ENCODE measurements at regions not wholly inside any gene's neighbourhood (a gene's known extent, or its start where the extent isn't known, plus 50 kb on each side); places are given as distances from the start of the nearest gene placed in this dataset.

DNA sequence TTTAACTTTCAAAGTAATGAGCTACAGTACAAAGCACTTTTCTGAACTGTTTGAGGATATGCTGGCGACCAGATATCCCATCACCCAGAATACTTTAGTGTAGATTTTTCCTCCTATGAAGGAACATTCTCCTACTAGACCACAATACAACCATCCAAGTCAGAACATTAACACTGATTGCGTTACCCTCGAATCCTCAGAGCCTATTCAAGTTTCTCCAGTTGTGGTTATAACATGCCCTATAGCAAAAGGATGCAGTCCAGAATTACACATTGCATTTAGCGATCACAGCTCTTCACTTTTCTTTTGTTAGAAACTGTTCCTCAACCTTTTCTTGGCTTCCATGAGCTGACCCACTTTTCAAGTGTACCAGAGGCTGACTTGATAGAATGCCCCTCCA lies 87.4 kb upstream of the SOX4 start:
- Mint-ChIP-seq H3K36me3 (ENCODE audit: low read depth, unreplicated experiment) (no peaks in the 10 kb centered on the region), H3K4me3 (ENCODE audit: unreplicated experiment) (no peak overlapping the region), H3K9me3 (ENCODE audit: unreplicated experiment) (no peaks in the 10 kb centered on the region), H3K27ac (ENCODE audit: unreplicated experiment) (no peak overlapping the region), H3K27me3 (ENCODE audit: low read depth, unreplicated experiment) (no peaks in the 10 kb centered on the region), H3K4me1 (ENCODE audit: low read depth, unreplicated experiment) (no peaks in the 10 kb centered on the region)
- Histone ChIP-seq H3K4me3 (ENCODE audit: insufficient read depth, low read depth, low read length) (no peak overlapping the region), H3K36me3 (ENCODE audit: insufficient read depth, low read length) (no peaks in the 10 kb centered on the region), H3K27ac (ENCODE audit: low read depth, low read length) (no peak overlapping the region), H4K20me1 (ENCODE audit: insufficient read depth, low read length) (no peaks in the 10 kb centered on the region), H3K79me2 (ENCODE audit: insufficient read depth, low read length) (no peaks in the 10 kb centered on the region), H3K27me3 (ENCODE audit: insufficient read depth, low read length) (no peaks in the 10 kb centered on the region), H3K9me3 (ENCODE audit: insufficient read depth, low read depth, low read length) (no peaks in the 10 kb centered on the region), H3K4me1 (ENCODE audit: insufficient read depth, low read length) (no peaks in the 10 kb centered on the region), H3K9ac (ENCODE audit: low read length) (no peak overlapping the region), H2AFZ (ENCODE audit: low read depth, low read length) (no peak overlapping the region), H3K4me2 (ENCODE audit: low read length) (no peak overlapping the region)
- TF ChIP-seq EZH2 (IDR thresholded peaks at IDR 0.05; ENCODE audit: insufficient read depth, low read length) = no peak
- FAIRE-seq (no peak), DNase-seq (ENCODE audit: low read depth) (no peak)

DNA sequence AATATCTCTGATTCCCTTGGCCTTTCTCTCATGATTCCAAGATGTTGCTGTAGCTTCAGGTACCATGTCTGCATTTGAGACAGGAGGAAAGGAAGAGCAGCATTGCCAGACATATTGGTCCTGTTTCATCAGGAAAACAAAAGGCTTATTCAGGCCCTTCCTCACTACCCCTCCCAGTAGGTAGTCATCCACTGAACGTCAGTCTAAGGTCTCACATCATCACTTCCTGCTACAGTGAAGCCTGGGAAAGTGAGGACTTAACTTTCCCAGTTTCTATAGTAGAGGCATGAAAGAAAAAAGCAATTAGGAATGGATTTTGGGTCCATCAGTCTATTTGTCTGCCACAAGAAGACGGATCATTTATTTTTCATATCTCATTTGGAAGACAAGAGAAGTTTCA lies 85.7 kb upstream of the SOX4 start:
- Histone ChIP-seq H3K27ac (ENCODE audit: low read depth, low read length) (no peak overlapping the region), H3K4me3 (ENCODE audit: insufficient read depth, low read depth, low read length) (no peak overlapping the region), H2AFZ (ENCODE audit: low read depth, low read length) (no peak overlapping the region), H4K20me1 (ENCODE audit: insufficient read depth, low read length) (no peaks in the 10 kb centered on the region), H3K4me2 (ENCODE audit: low read length) (no peak overlapping the region), H3K9ac (ENCODE audit: low read length) (no peak overlapping the region), H3K4me1 (ENCODE audit: insufficient read depth, low read length) (no peaks in the 10 kb centered on the region), H3K9me3 (ENCODE audit: insufficient read depth, low read depth, low read length) (no peaks in the 10 kb centered on the region), H3K79me2 (ENCODE audit: insufficient read depth, low read length) (no peaks in the 10 kb centered on the region), H3K27me3 (ENCODE audit: insufficient read depth, low read length) (no peaks in the 10 kb centered on the region), H3K36me3 (ENCODE audit: insufficient read depth, low read length) (no peaks in the 10 kb centered on the region)
- H3K27ac Mint-ChIP-seq (ENCODE audit: unreplicated experiment) = no peak overlapping the region
- DNase-seq (ENCODE audit: low read depth) (peak; percentile 16), FAIRE-seq (no peak)
- H3K36me3 Mint-ChIP-seq (ENCODE audit: low read depth, unreplicated experiment) = no peaks in the 10 kb centered on the region
- TF ChIP-seq, protein P1, sequence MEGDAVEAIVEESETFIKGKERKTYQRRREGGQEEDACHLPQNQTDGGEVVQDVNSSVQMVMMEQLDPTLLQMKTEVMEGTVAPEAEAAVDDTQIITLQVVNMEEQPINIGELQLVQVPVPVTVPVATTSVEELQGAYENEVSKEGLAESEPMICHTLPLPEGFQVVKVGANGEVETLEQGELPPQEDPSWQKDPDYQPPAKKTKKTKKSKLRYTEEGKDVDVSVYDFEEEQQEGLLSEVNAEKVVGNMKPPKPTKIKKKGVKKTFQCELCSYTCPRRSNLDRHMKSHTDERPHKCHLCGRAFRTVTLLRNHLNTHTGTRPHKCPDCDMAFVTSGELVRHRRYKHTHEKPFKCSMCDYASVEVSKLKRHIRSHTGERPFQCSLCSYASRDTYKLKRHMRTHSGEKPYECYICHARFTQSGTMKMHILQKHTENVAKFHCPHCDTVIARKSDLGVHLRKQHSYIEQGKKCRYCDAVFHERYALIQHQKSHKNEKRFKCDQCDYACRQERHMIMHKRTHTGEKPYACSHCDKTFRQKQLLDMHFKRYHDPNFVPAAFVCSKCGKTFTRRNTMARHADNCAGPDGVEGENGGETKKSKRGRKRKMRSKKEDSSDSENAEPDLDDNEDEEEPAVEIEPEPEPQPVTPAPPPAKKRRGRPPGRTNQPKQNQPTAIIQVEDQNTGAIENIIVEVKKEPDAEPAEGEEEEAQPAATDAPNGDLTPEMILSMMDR (IDR thresholded peaks at IDR 0.05; ENCODE audit: insufficient read depth, low read depth, low read length) = no peak
- TF ChIP-seq EZH2 (IDR thresholded peaks at IDR 0.05; ENCODE audit: insufficient read depth, low read length) = no peak
- no peak overlapping the region for H3K4me3 Mint-ChIP-seq (ENCODE audit: unreplicated experiment)
- no peaks in the 10 kb centered on the region for H3K4me1 Mint-ChIP-seq (ENCODE audit: low read depth, unreplicated experiment)
- no peaks in the 10 kb centered on the region for H3K27me3 Mint-ChIP-seq (ENCODE audit: low read depth, unreplicated experiment)
- H3K9me3 Mint-ChIP-seq (ENCODE audit: unreplicated experiment) = no peaks in the 10 kb centered on the region

DNA sequence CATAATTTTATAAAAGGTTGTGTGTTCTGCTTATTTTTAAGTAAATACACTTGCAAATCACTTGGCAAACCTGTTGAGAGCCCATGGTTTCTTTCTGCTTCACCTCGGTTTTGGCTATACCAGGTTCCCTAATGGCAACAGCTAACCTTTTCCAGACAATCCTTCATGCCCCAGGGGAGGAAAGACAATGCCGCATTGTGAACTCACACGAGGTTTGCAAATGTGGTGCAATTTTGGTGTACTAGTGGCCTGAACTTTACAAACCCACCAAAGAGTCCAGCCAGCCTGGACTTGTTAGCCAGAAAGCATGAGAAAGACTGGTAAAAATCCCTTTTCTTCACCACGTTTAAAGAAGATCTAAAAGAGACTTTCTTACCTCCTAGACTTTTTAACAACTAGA lies 84.8 kb upstream of the SOX4 start:
- Mint-ChIP-seq H3K4me1 (ENCODE audit: low read depth, unreplicated experiment) (no peaks in the 10 kb centered on the region), H3K9me3 (ENCODE audit: unreplicated experiment) (no peaks in the 10 kb centered on the region), H3K4me3 (ENCODE audit: unreplicated experiment) (no peak overlapping the region), H3K27me3 (ENCODE audit: low read depth, unreplicated experiment) (peaks cover 2% of the 10 kb centered on the region), H3K36me3 (ENCODE audit: low read depth, unreplicated experiment) (no peaks in the 10 kb centered on the region), H3K27ac (ENCODE audit: unreplicated experiment) (no peak overlapping the region)
- no peak overlapping the region for H3K9ac ChIP-seq (ENCODE audit: low read length)
- H2AFZ ChIP-seq (ENCODE audit: low read depth, low read length) = no peak overlapping the region
- DNase-seq (ENCODE audit: low read depth) = no peak
- no peaks in the 10 kb centered on the region for H4K20me1 ChIP-seq (ENCODE audit: insufficient read depth, low read length)
- H3K9me3 ChIP-seq (ENCODE audit: insufficient read depth, low read depth, low read length) = no peaks in the 10 kb centered on the region
- no peak for FAIRE-seq
- no peak overlapping the region for H3K4me3 ChIP-seq (ENCODE audit: insufficient read depth, low read depth, low read length)
- H3K27ac ChIP-seq (ENCODE audit: low read depth, low read length) = no peak overlapping the region
- no peaks in the 10 kb centered on the region for H3K36me3 ChIP-seq (ENCODE audit: insufficient read depth, low read length)
- H3K27me3 ChIP-seq (ENCODE audit: insufficient read depth, low read length) = no peaks in the 10 kb centered on the region
- H3K4me2 ChIP-seq (ENCODE audit: low read length) = no peak overlapping the region
- H3K79me2 ChIP-seq (ENCODE audit: insufficient read depth, low read length) = no peaks in the 10 kb centered on the region
- H3K4me1 ChIP-seq (ENCODE audit: insufficient read depth, low read length) = no peaks in the 10 kb centered on the region
- TF ChIP-seq EZH2 (IDR thresholded peaks at IDR 0.05; ENCODE audit: insufficient read depth, low read length) = no peak
- TF ChIP-seq, protein P1 (IDR thresholded peaks at IDR 0.05; ENCODE audit: insufficient read depth, low read depth, low read length) = no peak

All from astrocyte (in vitro differentiated cells and primary cell).